IMR-90 (cell line): ENCODE measurements at regions not wholly inside any gene's neighbourhood (a gene's known extent, or its start where the extent isn't known, plus 50 kb on each side); places are given as distances from the start of the nearest gene placed in this dataset.

Source experiments
- ATAC-seq: fragments of 200-7000 bp; cut with Tn5 transposase; 2 replicates; pipeline ENCODE4 v1.9.1; 2020; ENCODE audit warnings: low read depth, mild to moderate bottlenecking, moderate library complexity
- BruUV-seq: library from RNA; stranded (reverse); fragments of 400-500 nt; replicated peaks from 2 replicates; lab custom pipeline; 2021; lab: Mats Ljungman, UMichigan
- CTCF ChIA-PET: fragments of 300-600 bp; formaldehyde crosslinking; extraction: SDS; loops from one replicate; lab custom pipeline; 2021; ENCODE audit warnings: antibody characterized with exemption; lab: Yijun Ruan, JAX
- POLR2A ChIA-PET: fragments of 300-600 bp; sonication (Branson Sonifier 250); formaldehyde crosslinking; loops from one replicate; lab custom pipeline; 2022; ENCODE audit warnings: antibody characterized with exemption; ENCODE audit not compliant: unreplicated experiment; lab: Charles Lee
- DNase-seq: peaks from one replicate; pipeline ENCODE4 v3.0.0; 2013
- H2AFZ ChIP-seq: replicated peaks from 2 replicates; pipeline ENCODE3; 2013; ENCODE audit warnings: low read length, mild to moderate bottlenecking; ENCODE audit not compliant: poor library complexity
- H2AK5ac ChIP-seq: 2 replicates; pipeline ENCODE4 v1.6.1; 2013; ENCODE audit warnings: low read depth, low read length, inconsistent platforms
- H2AK9ac ChIP-seq: replicated peaks from 2 replicates; pipeline ENCODE3; 2013; ENCODE audit warnings: mild to moderate bottlenecking, low read depth, low read length, moderate library complexity; ENCODE audit not compliant: poor library complexity
- H2BK120ac ChIP-seq: 2 replicates; pipeline ENCODE4 v1.6.1; 2013; ENCODE audit warnings: low read depth, low read length, inconsistent platforms
- H2BK15ac ChIP-seq: 3 replicates; pipeline ENCODE4 v1.6.1; 2013; ENCODE audit warnings: low read depth, low read length, inconsistent platforms
- H2BK20ac ChIP-seq: 2 replicates; pipeline ENCODE4 v1.6.1; 2013; ENCODE audit warnings: low read depth, mild to moderate bottlenecking, inconsistent platforms, low read length, moderate library complexity
- H2BK5ac ChIP-seq: 2 replicates; pipeline ENCODE4 v1.6.1; 2013; ENCODE audit warnings: mild to moderate bottlenecking, low read depth, low read length, inconsistent platforms; ENCODE audit not compliant: poor library complexity, severe bottlenecking
- H3K14ac ChIP-seq: replicated peaks from 2 replicates; pipeline ENCODE4 v1.6.1; 2013; ENCODE audit warnings: low read depth, low read length, inconsistent platforms
- H3K18ac ChIP-seq: 2 replicates; pipeline ENCODE4 v1.6.1; 2013; ENCODE audit warnings: low read depth, low read length, control low read depth
- H3K23ac ChIP-seq: 2 replicates; pipeline ENCODE4 v1.6.1; 2013; ENCODE audit warnings: low read depth, low read length, inconsistent platforms
- H3K27ac ChIP-seq: 2 replicates; pipeline ENCODE4 v1.5.1; 2013; ENCODE audit warnings: mild to moderate bottlenecking, control low read depth, low read length; ENCODE audit not compliant: insufficient read depth
- H3K27me3 ChIP-seq: 2 replicates; pipeline ENCODE4 v1.6.1; 2013; ENCODE audit warnings: low read length; ENCODE audit not compliant: control insufficient read depth, insufficient read depth
- H3K36me3 ChIP-seq: 2 replicates; pipeline ENCODE4 v1.6.1; 2013; ENCODE audit warnings: low read length, mixed read lengths; ENCODE audit not compliant: control insufficient read depth, insufficient read depth
- H3K4ac ChIP-seq: 2 replicates; pipeline ENCODE4 v1.6.1; 2013; ENCODE audit warnings: low read depth, low read length, inconsistent platforms
- H3K4me1 ChIP-seq: 2 replicates; pipeline ENCODE4 v1.6.1; 2013; ENCODE audit warnings: low read length, mixed read lengths; ENCODE audit not compliant: control insufficient read depth, insufficient read depth
- H3K4me2 ChIP-seq: 2 replicates; pipeline ENCODE4 v1.6.1; 2013; ENCODE audit warnings: low read depth, mild to moderate bottlenecking, control low read depth, low read length, moderate library complexity
- H3K4me3 ChIP-seq: 2 replicates; pipeline ENCODE4 v1.5.1; 2013; ENCODE audit warnings: low read depth, mild to moderate bottlenecking, control low read depth, low read length, moderate library complexity; ENCODE audit not compliant: insufficient read depth
- H3K56ac ChIP-seq: 2 replicates; pipeline ENCODE4 v1.6.1; 2013; ENCODE audit warnings: low read length, inconsistent platforms; ENCODE audit not compliant: insufficient read depth; ENCODE audit errors: extremely low read depth
- H3K79me1 ChIP-seq, 2 experiments: 2 replicates each; pipeline ENCODE4 v1.6.1; 2013; ENCODE audit warnings: low read length in 2 of 2, inconsistent platforms in 1 of 2, low read depth in 1 of 2
- H3K9ac ChIP-seq: 2 replicates; pipeline ENCODE4 v1.6.1; 2013; ENCODE audit warnings: low read depth, low read length, control low read depth
- H3K9me1 ChIP-seq: 2 replicates; pipeline ENCODE4 v1.6.1; 2013; ENCODE audit warnings: low read length, inconsistent platforms; ENCODE audit not compliant: insufficient read depth
- H3K9me3 ChIP-seq: 2 replicates; pipeline ENCODE4 v1.6.1; 2013; ENCODE audit warnings: low read length; ENCODE audit not compliant: control insufficient read depth, insufficient read depth
- H4K20me1 ChIP-seq: 2 replicates; pipeline ENCODE4 v1.6.1; 2013; ENCODE audit warnings: low read length, inconsistent platforms; ENCODE audit not compliant: insufficient read depth
- H4K5ac ChIP-seq: 2 replicates; pipeline ENCODE4 v1.6.1; 2013; ENCODE audit warnings: mild to moderate bottlenecking, low read depth, low read length, control low read depth
- H4K8ac ChIP-seq, 2 experiments: 2 replicates each; pipeline ENCODE4 v1.6.1; 2013; ENCODE audit warnings: low read depth in 2 of 2, low read length in 2 of 2, control low read depth in 1 of 2, inconsistent platforms in 1 of 2
- H4K91ac ChIP-seq: 2 replicates; pipeline ENCODE4 v1.6.1; 2013; ENCODE audit warnings: low read depth, low read length, inconsistent platforms; ENCODE audit not compliant: insufficient read depth
- CEBPB ChIP-seq: IDR thresholded peaks from 2 replicates; pipeline ENCODE4 v1.6.1; 2012; ENCODE audit warnings: low read depth, low read length, improper control_type of control experiment
- CHD1 ChIP-seq: IDR thresholded peaks from 2 replicates; pipeline ENCODE4 v1.6.1; 2012; ENCODE audit warnings: low read depth, low read length, improper control_type of control experiment
- CTCF ChIP-seq: conservative IDR thresholded peaks from 2 replicates; pipeline ENCODE4 v1.5.1; 2012; ENCODE audit warnings: mild to moderate bottlenecking, low read depth, low read length, improper control_type of control experiment
- ELK1 ChIP-seq: fragments of 150-350 bp; IDR thresholded peaks from 2 replicates; pipeline ENCODE4 v1.6.1; 2016; ENCODE audit warnings: low read depth, mild to moderate bottlenecking, low read length, moderate library complexity, borderline replicate concordance
- FOS ChIP-seq: fragments of 150-350 bp; IDR thresholded peaks from 2 replicates; pipeline ENCODE4 v1.6.1; 2016; ENCODE audit warnings: low read depth, low read length
- MAFK ChIP-seq: IDR thresholded peaks from 2 replicates; pipeline ENCODE4 v1.6.1; 2012; ENCODE audit warnings: low read depth, low read length, improper control_type of control experiment
- MXI1 ChIP-seq: IDR thresholded peaks from 2 replicates; pipeline ENCODE4 v1.6.1; 2012; ENCODE audit warnings: low read depth, mild to moderate bottlenecking, low read length, moderate library complexity, borderline replicate concordance
- NFE2L2 ChIP-seq: fragments of 150-350 bp; IDR thresholded peaks from 2 replicates; pipeline ENCODE4 v1.6.1; 2016; ENCODE audit warnings: low read depth, mild to moderate bottlenecking, low read length
- POLR2A ChIP-seq: IDR thresholded peaks from 2 replicates; pipeline ENCODE4 v1.6.1; 2012; ENCODE audit warnings: mild to moderate bottlenecking, low read depth, low read length
- RAD21 ChIP-seq: IDR thresholded peaks from 2 replicates; pipeline ENCODE4 v1.6.1; 2012; ENCODE audit warnings: low read length, improper control_type of control experiment
- RCOR1 ChIP-seq: IDR thresholded peaks from 2 replicates; pipeline ENCODE4 v1.6.1; 2012; ENCODE audit warnings: mild to moderate bottlenecking, low read length, improper control_type of control experiment; ENCODE audit not compliant: insufficient replicate concordance
- RFX5 ChIP-seq: IDR thresholded peaks from 2 replicates; pipeline ENCODE4 v1.8.0; 2012; ENCODE audit warnings: low read depth, mild to moderate bottlenecking, low read length, moderate library complexity
- SMC3 ChIP-seq: fragments of 150-350 bp; IDR thresholded peaks from 2 replicates; pipeline ENCODE4 v1.6.1; 2016; ENCODE audit warnings: low read depth, mild to moderate bottlenecking, antibody characterized with exemption, low read length, moderate library complexity
- WGBS, 2 experiments: methylation state at CpG; one replicate each; pipeline versions ENCODE4 v1.1.5 to v1.1.7; 2013; ENCODE audit warnings: missing lambda C conversion rate in 2 of 2; ENCODE audit not compliant: insufficient read length in 1 of 2; ENCODE audit errors: extremely low coverage in 2 of 2; 5-methylcytosine and 5-hydroxymethylcytosine counted together
- dilution Hi-C: fragments of 300-500 bp; cut with HindIII; formaldehyde crosslinking; loops from one replicate; pipeline ENCODE4 v1.14.3; 2018; ENCODE audit warnings: low sequenced_read_pairs; ENCODE audit not compliant: unreplicated experiment
- in situ Hi-C: fragments of 300-500 bp; cut with MboI; formaldehyde crosslinking; loops from 3 replicates; pipeline ENCODE4 v1.14.3; 2019; ENCODE audit warnings: low sequenced_read_pairs, inconsistent platforms, mixed read lengths
- intact Hi-C: fragments of 100-400 bp; cut with micrococcal nuclease; formaldehyde crosslinking; loops from 2 replicates; pipeline ENCODE4 v1.10.0; 2022
- TF ChIP-seq, protein P1 (sequence below): fragments of 150-350 bp; IDR thresholded peaks from 2 replicates; pipeline ENCODE4 v1.6.1; 2017; ENCODE audit warnings: mild to moderate bottlenecking, antibody characterized with exemption, low read length, low read depth

DNA sequence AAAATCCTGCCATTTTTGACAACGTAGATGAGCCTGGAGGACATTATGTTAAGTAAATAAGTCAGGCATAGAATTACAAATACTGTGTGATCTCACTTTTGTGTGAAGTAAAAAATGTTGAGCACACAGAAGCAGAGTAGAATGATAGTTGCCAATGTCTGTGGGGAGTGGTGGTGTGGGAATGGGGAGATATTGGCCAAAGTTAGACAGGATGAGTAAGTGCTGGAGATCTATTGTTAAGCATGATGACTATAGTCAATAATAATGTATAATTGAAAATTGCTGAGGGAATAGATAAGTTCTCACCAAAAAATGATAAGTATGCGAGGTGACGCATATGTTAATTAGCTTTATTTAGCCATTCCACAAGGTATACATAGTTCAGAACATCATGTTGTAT is 92.0 kb downstream of the GPR85 start:
- H3K79me1 ChIP-seq: no peaks in the 10 kb centered on the region
- H3K27ac ChIP-seq: no peak overlapping the region
- H3K4me3 ChIP-seq: no peak overlapping the region
- no peaks in the 10 kb centered on the region; the same call in 1 of the 2 replicates for H3K9me3 ChIP-seq
- H3K23ac ChIP-seq: no peak overlapping the region
- no peak overlapping the region for H3K56ac ChIP-seq
- H3K4me1 ChIP-seq: peaks cover 3% of the 10 kb centered on the region; the same call in 1 of the 2 replicates
- TF ChIP-seq MAFK: no peak
- TF ChIP-seq FOS: no peak
- TF ChIP-seq, protein P1, sequence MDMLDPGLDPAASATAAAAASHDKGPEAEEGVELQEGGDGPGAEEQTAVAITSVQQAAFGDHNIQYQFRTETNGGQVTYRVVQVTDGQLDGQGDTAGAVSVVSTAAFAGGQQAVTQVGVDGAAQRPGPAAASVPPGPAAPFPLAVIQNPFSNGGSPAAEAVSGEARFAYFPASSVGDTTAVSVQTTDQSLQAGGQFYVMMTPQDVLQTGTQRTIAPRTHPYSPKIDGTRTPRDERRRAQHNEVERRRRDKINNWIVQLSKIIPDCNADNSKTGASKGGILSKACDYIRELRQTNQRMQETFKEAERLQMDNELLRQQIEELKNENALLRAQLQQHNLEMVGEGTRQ: no peak
- no peak for TF ChIP-seq RFX5
- TF ChIP-seq MXI1: no peak
- TF ChIP-seq ELK1: no peak
- no peak for TF ChIP-seq CTCF
- no peak for TF ChIP-seq CEBPB
- no peak for TF ChIP-seq RAD21
- no peak for TF ChIP-seq POLR2A
- TF ChIP-seq NFE2L2: no peak
- TF ChIP-seq CHD1: no peak
- TF ChIP-seq RCOR1: no peak
- TF ChIP-seq SMC3: no peak
- H2BK15ac ChIP-seq: no peak overlapping the region
- CTCF ChIA-PET: no interaction called here
- no CpG with 5 or more reads among the region's 3 CpGs for WGBS, 2 experiments
- H3K27me3 ChIP-seq: no peaks in the 10 kb centered on the region
- H3K18ac ChIP-seq: no peak overlapping the region; the same call in 1 of the 2 replicates
- dilution Hi-C loops: no loop called here
- peak overlapping the region; percentile 76 for H2BK5ac ChIP-seq
- H3K4ac ChIP-seq: 0 out of 2 replicates have a peak overlapping the region, but pooled peaks have one; percentile 45
- DNase-seq: no peak
- no TSS peak for BruUV-seq
- H4K8ac ChIP-seq: peak overlapping the region in 1 of 2 experiments; percentile 68; a peak in 1 of 4 replicates
- intact Hi-C loops: no loop called here
- H3K9me1 ChIP-seq: no peaks in the 10 kb centered on the region
- no peak overlapping the region for H2AK9ac ChIP-seq
- in situ Hi-C loops: no loop called here
- no peak overlapping the region for H4K91ac ChIP-seq
- H2AK5ac ChIP-seq: no peak overlapping the region
- no peak overlapping the region for H2BK20ac ChIP-seq
- H3K9ac ChIP-seq: no peak overlapping the region
- no peak overlapping the region for H2AFZ ChIP-seq
- H4K5ac ChIP-seq: no peak overlapping the region
- peak overlapping the region; percentile 72 for H2BK120ac ChIP-seq
- H3K36me3 ChIP-seq: no peaks in the 10 kb centered on the region
- ATAC-seq: no peak
- 0 out of 2 replicates have a peak overlapping the region, but pooled peaks have one; percentile 63 for H3K14ac ChIP-seq
- POLR2A ChIA-PET: no interaction called here
- H4K20me1 ChIP-seq: no peaks in the 10 kb centered on the region
- no peak overlapping the region; the same call in 1 of the 2 replicates for H3K4me2 ChIP-seq
